ENCODE measurements at regions not wholly inside any gene's neighbourhood (a gene's known extent, or its start where the extent isn't known, plus 50 kb on each side); places are given as distances from the start of the nearest gene placed in this dataset.
"Not testable (repeated sequence)": the region's sequence is repeated elsewhere in the genome, so short reads cannot be mapped to it uniquely, and the experiment has no call there.

GRCh38 chr2:35125278-35125677 is 1230.3 kb upstream of the CRIM1 start:
- Histone ChIP-seq H3K27ac (no peak overlapping the region), H3K4me3 (ENCODE audit: low read depth, low read length) (no peak overlapping the region), H3K27me3 (replicated peaks) (no peaks in the 10 kb centered on the region), H3K36me3 (replicated peaks) (no peaks in the 10 kb centered on the region)
- no peak for TF ChIP-seq CTCF (IDR thresholded peaks at IDR 0.05; ENCODE audit: low read depth, low read length, missing control alignments)
- no peak for DNase-seq
- in situ Hi-C loops (cut with HindIII; ENCODE audit: low pct_ligation_motif_present, low sequenced_read_pairs): no loop called here

- Histone ChIP-seq H3K36me3 (replicated peaks) (no peaks in the 10 kb centered on the region), H3K27me3 (replicated peaks) (no peaks in the 10 kb centered on the region), H3K4me3 (ENCODE audit: low read depth, low read length) (no peak overlapping the region), H3K27ac (no peak overlapping the region)
- no peak for TF ChIP-seq CTCF (IDR thresholded peaks at IDR 0.05; ENCODE audit: low read depth, low read length, missing control alignments)
- in situ Hi-C loops (cut with HindIII; ENCODE audit: low pct_ligation_motif_present, low sequenced_read_pairs): no loop called here
- DNase-seq: no peak
These were observed 1239.4 kb upstream of the CRIM1 start for GRCh38 chr2:35116151-35116550.

- in situ Hi-C loops (cut with HindIII; ENCODE audit: low pct_ligation_motif_present, low sequenced_read_pairs): no loop called here
- no peak for TF ChIP-seq CTCF (IDR thresholded peaks at IDR 0.05; ENCODE audit: low read depth, low read length, missing control alignments)
- no peak for DNase-seq
- no peak overlapping the region for H3K27ac ChIP-seq
- no peak overlapping the region for H3K4me3 ChIP-seq (ENCODE audit: low read depth, low read length)
- no peaks in the 10 kb centered on the region for H3K27me3 ChIP-seq (replicated peaks)
- H3K36me3 ChIP-seq (replicated peaks): no peaks in the 10 kb centered on the region
These were observed 1240.8 kb upstream of the CRIM1 start for GRCh38 chr2:35114765-35115164.

GRCh38 chr2:35112367-35112766 is 1243.2 kb upstream of the CRIM1 start:
- H3K4me3 ChIP-seq (ENCODE audit: low read depth, low read length); H3K36me3 ChIP-seq (replicated peaks); in situ Hi-C loops (cut with HindIII; ENCODE audit: low pct_ligation_motif_present, low sequenced_read_pairs); DNase-seq; H3K27ac ChIP-seq; H3K27me3 ChIP-seq (replicated peaks): not testable (repeated sequence)

GRCh38 chr2:35104309-35104708 is 1251.3 kb upstream of the CRIM1 start:
- no peak overlapping the region for H3K4me3 ChIP-seq (ENCODE audit: low read depth, low read length)
- TF ChIP-seq CTCF (IDR thresholded peaks at IDR 0.05; ENCODE audit: low read depth, low read length, missing control alignments): no peak
- H3K27me3 ChIP-seq (replicated peaks): no peaks in the 10 kb centered on the region
- in situ Hi-C loops (cut with HindIII; ENCODE audit: low pct_ligation_motif_present, low sequenced_read_pairs): no loop called here
- no peaks in the 10 kb centered on the region for H3K36me3 ChIP-seq (replicated peaks)
- H3K27ac ChIP-seq: no peak overlapping the region
- DNase-seq: no peak

GRCh38 chr2:35099342-35099741 is 1256.2 kb upstream of the CRIM1 start:
- in situ Hi-C loops (cut with HindIII; ENCODE audit: low pct_ligation_motif_present, low sequenced_read_pairs): no loop called here
- Histone ChIP-seq H3K27me3 (replicated peaks) (no peaks in the 10 kb centered on the region), H3K27ac (no peak overlapping the region), H3K4me3 (ENCODE audit: low read depth, low read length) (no peak overlapping the region), H3K36me3 (replicated peaks) (no peaks in the 10 kb centered on the region)
- DNase-seq: no peak
- TF ChIP-seq CTCF (IDR thresholded peaks at IDR 0.05; ENCODE audit: low read depth, low read length, missing control alignments): no peak

All from brain microvascular endothelial cell (primary cell).